ENCODE measurements at regions not wholly inside any gene's neighbourhood (a gene's known extent, or its start where the extent isn't known, plus 50 kb on each side); places are given as distances from the start of the nearest gene placed in this dataset.

- H3K9me2 ChIP-seq (replicated peaks; ENCODE audit: low read depth, low read length) = no peaks in the 10 kb centered on the region
- no peak overlapping the region for H3K4me3 ChIP-seq (ENCODE audit: low read length, poor library complexity, severe bottlenecking)
- no peak overlapping the region for H3K9ac ChIP-seq (ENCODE audit: low read depth, low read length, poor library complexity, severe bottlenecking)
- no peaks in the 10 kb centered on the region for H4K20me1 ChIP-seq (ENCODE audit: insufficient read depth, low read length, poor library complexity, severe bottlenecking)
- no peaks in the 10 kb centered on the region for H3K36me3 ChIP-seq (ENCODE audit: insufficient read depth, low read length)
- no peaks in the 10 kb centered on the region for H3K79me2 ChIP-seq (ENCODE audit: insufficient read depth, low read length)
- H3F3A ChIP-seq (ENCODE audit: low read depth) = no peaks in the 10 kb centered on the region
- no peak for TF ChIP-seq EZH2phosphoT487 (IDR thresholded peaks at IDR 0.05; ENCODE audit: borderline replicate concordance)
- TF ChIP-seq, protein P1, sequence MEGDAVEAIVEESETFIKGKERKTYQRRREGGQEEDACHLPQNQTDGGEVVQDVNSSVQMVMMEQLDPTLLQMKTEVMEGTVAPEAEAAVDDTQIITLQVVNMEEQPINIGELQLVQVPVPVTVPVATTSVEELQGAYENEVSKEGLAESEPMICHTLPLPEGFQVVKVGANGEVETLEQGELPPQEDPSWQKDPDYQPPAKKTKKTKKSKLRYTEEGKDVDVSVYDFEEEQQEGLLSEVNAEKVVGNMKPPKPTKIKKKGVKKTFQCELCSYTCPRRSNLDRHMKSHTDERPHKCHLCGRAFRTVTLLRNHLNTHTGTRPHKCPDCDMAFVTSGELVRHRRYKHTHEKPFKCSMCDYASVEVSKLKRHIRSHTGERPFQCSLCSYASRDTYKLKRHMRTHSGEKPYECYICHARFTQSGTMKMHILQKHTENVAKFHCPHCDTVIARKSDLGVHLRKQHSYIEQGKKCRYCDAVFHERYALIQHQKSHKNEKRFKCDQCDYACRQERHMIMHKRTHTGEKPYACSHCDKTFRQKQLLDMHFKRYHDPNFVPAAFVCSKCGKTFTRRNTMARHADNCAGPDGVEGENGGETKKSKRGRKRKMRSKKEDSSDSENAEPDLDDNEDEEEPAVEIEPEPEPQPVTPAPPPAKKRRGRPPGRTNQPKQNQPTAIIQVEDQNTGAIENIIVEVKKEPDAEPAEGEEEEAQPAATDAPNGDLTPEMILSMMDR (conservative IDR thresholded peaks at IDR 0.05; ENCODE audit: low read length) = no peak
- no peak overlapping the region for H2AFZ ChIP-seq (ENCODE audit: low read length)
- no peaks in the 10 kb centered on the region for H3K27me3 ChIP-seq (ENCODE audit: insufficient read depth, low read length, poor library complexity, severe bottlenecking)
- H3K9me3 ChIP-seq (ENCODE audit: insufficient read depth, low read depth, low read length) = no peaks in the 10 kb centered on the region
- no peaks in the 10 kb centered on the region for H3K4me1 ChIP-seq (ENCODE audit: insufficient read depth, low read length, poor library complexity, severe bottlenecking)
- no peak overlapping the region for H3K4me2 ChIP-seq (ENCODE audit: low read depth, low read length, poor library complexity, severe bottlenecking)
These were observed 55.1 kb upstream of the E2F7 start for GRCh38 chr12:77120156-77121085.

- Histone ChIP-seq H3K4me3 (ENCODE audit: low read length, poor library complexity, severe bottlenecking) (no peak overlapping the region), H3K9ac (ENCODE audit: low read depth, low read length, poor library complexity, severe bottlenecking) (no peak overlapping the region), H3K79me2 (ENCODE audit: insufficient read depth, low read length) (no peaks in the 10 kb centered on the region), H3K9me2 (replicated peaks; ENCODE audit: low read depth, low read length) (no peaks in the 10 kb centered on the region), H4K20me1 (ENCODE audit: insufficient read depth, low read length, poor library complexity, severe bottlenecking) (no peaks in the 10 kb centered on the region), H3K4me2 (ENCODE audit: low read depth, low read length, poor library complexity, severe bottlenecking) (no peak overlapping the region), H3K4me1 (ENCODE audit: insufficient read depth, low read length, poor library complexity, severe bottlenecking) (no peaks in the 10 kb centered on the region), H3F3A (ENCODE audit: low read depth) (no peaks in the 10 kb centered on the region), H2AFZ (ENCODE audit: low read length) (no peak overlapping the region), H3K36me3 (ENCODE audit: insufficient read depth, low read length) (no peaks in the 10 kb centered on the region), H3K9me3 (ENCODE audit: insufficient read depth, low read depth, low read length) (no peaks in the 10 kb centered on the region), H3K27me3 (ENCODE audit: insufficient read depth, low read length, poor library complexity, severe bottlenecking) (no peaks in the 10 kb centered on the region)
- TF ChIP-seq EZH2phosphoT487 (IDR thresholded peaks at IDR 0.05; ENCODE audit: borderline replicate concordance) = no peak
- TF ChIP-seq, protein P1 (conservative IDR thresholded peaks at IDR 0.05; ENCODE audit: low read length) = no peak
These were observed 53.3 kb upstream of the E2F7 start for GRCh38 chr12:77118696-77119095.

- no peak overlapping the region for H3K4me2 ChIP-seq (ENCODE audit: low read depth, low read length, poor library complexity, severe bottlenecking)
- no peaks in the 10 kb centered on the region for H3K9me2 ChIP-seq (replicated peaks; ENCODE audit: low read depth, low read length)
- TF ChIP-seq, protein P1 (conservative IDR thresholded peaks at IDR 0.05; ENCODE audit: low read length) = no peak
- no peak overlapping the region for H3K4me3 ChIP-seq (ENCODE audit: low read length, poor library complexity, severe bottlenecking)
- no peaks in the 10 kb centered on the region for H4K20me1 ChIP-seq (ENCODE audit: insufficient read depth, low read length, poor library complexity, severe bottlenecking)
- no peaks in the 10 kb centered on the region for H3K79me2 ChIP-seq (ENCODE audit: insufficient read depth, low read length)
- H3K36me3 ChIP-seq (ENCODE audit: insufficient read depth, low read length) = no peaks in the 10 kb centered on the region
- H3K4me1 ChIP-seq (ENCODE audit: insufficient read depth, low read length, poor library complexity, severe bottlenecking) = no peaks in the 10 kb centered on the region
- H3K9me3 ChIP-seq (ENCODE audit: insufficient read depth, low read depth, low read length) = 0 out of 2 replicates have a peak, but pooled peaks cover under 1% of the 10 kb centered on the region
- H2AFZ ChIP-seq (ENCODE audit: low read length) = no peak overlapping the region
- H3F3A ChIP-seq (ENCODE audit: low read depth) = no peaks in the 10 kb centered on the region
- H3K9ac ChIP-seq (ENCODE audit: low read depth, low read length, poor library complexity, severe bottlenecking) = no peak overlapping the region
- no peaks in the 10 kb centered on the region for H3K27me3 ChIP-seq (ENCODE audit: insufficient read depth, low read length, poor library complexity, severe bottlenecking)
These were observed 50.9 kb upstream of the E2F7 start for GRCh38 chr12:77116277-77116676.

Measured in Loucy (cell line).